ENCODE measurements at regions not wholly inside any gene's neighbourhood (a gene's known extent, or its start where the extent isn't known, plus 50 kb on each side); places are given as distances from the start of the nearest gene placed in this dataset.

- no peaks in the 10 kb centered on the region for H3K27me3 ChIP-seq (ENCODE audit: insufficient read depth, poor library complexity, severe bottlenecking)
- no peak overlapping the region for H3K4me3 ChIP-seq (replicated peaks; ENCODE audit: insufficient read depth, low read length)
- DNase-seq (ENCODE audit: low read depth in 1 of 2, low spot score in 1 of 2), result no peak
- no peak overlapping the region for H3K27ac ChIP-seq (replicated peaks)
- TF ChIP-seq POLR2AphosphoS5 (IDR thresholded peaks at IDR 0.05; ENCODE audit: low read depth) (no peak), CTCF (IDR thresholded peaks at IDR 0.05; ENCODE audit: insufficient read depth, low read length) (no peak), GABPA (IDR thresholded peaks at IDR 0.05; ENCODE audit: low read depth) (no peak), SPI1 (IDR thresholded peaks at IDR 0.05; ENCODE audit: borderline replicate concordance, low read depth) (no peak), REST (IDR thresholded peaks at IDR 0.05; ENCODE audit: insufficient replicate concordance, low read depth) (no peak)
Measured at GRCh38 chr12:18207266-18207665, 54.1 kb upstream of the PIK3C2G start.

- Histone ChIP-seq H3K27me3 (ENCODE audit: insufficient read depth, poor library complexity, severe bottlenecking) (no peaks in the 10 kb centered on the region), H3K27ac (replicated peaks) (no peak overlapping the region), H3K4me3 (replicated peaks; ENCODE audit: insufficient read depth, low read length) (no peak overlapping the region)
- DNase-seq (ENCODE audit: low read depth in 1 of 2, low spot score in 1 of 2), result no peak
- TF ChIP-seq GABPA (IDR thresholded peaks at IDR 0.05; ENCODE audit: low read depth) (no peak), REST (IDR thresholded peaks at IDR 0.05; ENCODE audit: insufficient replicate concordance, low read depth) (no peak), SPI1 (IDR thresholded peaks at IDR 0.05; ENCODE audit: borderline replicate concordance, low read depth) (no peak), CTCF (IDR thresholded peaks at IDR 0.05; ENCODE audit: insufficient read depth, low read length) (no peak), POLR2AphosphoS5 (IDR thresholded peaks at IDR 0.05; ENCODE audit: low read depth) (no peak)
Measured at GRCh38 chr12:18206198-18206597, 55.1 kb upstream of the PIK3C2G start.

GRCh38 chr12:18204053-18204452 lies 57.3 kb upstream of the PIK3C2G start:
- DNase-seq (ENCODE audit: low read depth in 1 of 2, low spot score in 1 of 2), result no peak
- TF ChIP-seq REST (IDR thresholded peaks at IDR 0.05; ENCODE audit: insufficient replicate concordance, low read depth) (no peak), GABPA (IDR thresholded peaks at IDR 0.05; ENCODE audit: low read depth) (no peak), POLR2AphosphoS5 (IDR thresholded peaks at IDR 0.05; ENCODE audit: low read depth) (no peak), CTCF (IDR thresholded peaks at IDR 0.05; ENCODE audit: insufficient read depth, low read length) (no peak), SPI1 (IDR thresholded peaks at IDR 0.05; ENCODE audit: borderline replicate concordance, low read depth) (no peak)
- Histone ChIP-seq H3K27ac (replicated peaks) (no peak overlapping the region), H3K27me3 (ENCODE audit: insufficient read depth, poor library complexity, severe bottlenecking) (no peaks in the 10 kb centered on the region), H3K4me3 (replicated peaks; ENCODE audit: insufficient read depth, low read length) (no peak overlapping the region)

Data from HL-60 (cell line).